ENCODE measurements at regions not wholly inside any gene's neighbourhood (a gene's known extent, or its start where the extent isn't known, plus 50 kb on each side); places are given as distances from the start of the nearest gene placed in this dataset.
"Not testable (repeated sequence)": the region's sequence is repeated elsewhere in the genome, so short reads cannot be mapped to it uniquely, and the experiment has no call there.

DNA sequence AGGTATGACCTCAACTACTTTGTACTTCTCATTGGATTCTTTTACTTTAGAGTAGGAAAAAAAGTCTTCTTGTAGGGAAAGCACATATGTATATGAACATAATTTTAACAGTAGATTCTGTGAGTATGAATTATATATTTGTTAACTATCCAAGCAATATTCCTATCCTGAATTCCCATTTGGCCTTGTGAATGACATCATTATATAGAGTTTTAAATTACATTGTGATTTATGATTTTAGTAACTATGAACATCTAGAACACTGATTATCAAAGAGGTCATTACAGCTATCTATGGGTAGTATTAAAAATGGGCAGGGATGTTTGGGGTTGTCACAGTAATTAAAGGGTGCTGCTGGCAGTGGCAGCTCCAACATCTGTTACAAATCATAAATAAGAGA lies 163.9 kb upstream of the TFAP2D start:
- TF ChIP-seq, protein P1, sequence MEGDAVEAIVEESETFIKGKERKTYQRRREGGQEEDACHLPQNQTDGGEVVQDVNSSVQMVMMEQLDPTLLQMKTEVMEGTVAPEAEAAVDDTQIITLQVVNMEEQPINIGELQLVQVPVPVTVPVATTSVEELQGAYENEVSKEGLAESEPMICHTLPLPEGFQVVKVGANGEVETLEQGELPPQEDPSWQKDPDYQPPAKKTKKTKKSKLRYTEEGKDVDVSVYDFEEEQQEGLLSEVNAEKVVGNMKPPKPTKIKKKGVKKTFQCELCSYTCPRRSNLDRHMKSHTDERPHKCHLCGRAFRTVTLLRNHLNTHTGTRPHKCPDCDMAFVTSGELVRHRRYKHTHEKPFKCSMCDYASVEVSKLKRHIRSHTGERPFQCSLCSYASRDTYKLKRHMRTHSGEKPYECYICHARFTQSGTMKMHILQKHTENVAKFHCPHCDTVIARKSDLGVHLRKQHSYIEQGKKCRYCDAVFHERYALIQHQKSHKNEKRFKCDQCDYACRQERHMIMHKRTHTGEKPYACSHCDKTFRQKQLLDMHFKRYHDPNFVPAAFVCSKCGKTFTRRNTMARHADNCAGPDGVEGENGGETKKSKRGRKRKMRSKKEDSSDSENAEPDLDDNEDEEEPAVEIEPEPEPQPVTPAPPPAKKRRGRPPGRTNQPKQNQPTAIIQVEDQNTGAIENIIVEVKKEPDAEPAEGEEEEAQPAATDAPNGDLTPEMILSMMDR (IDR thresholded peaks at IDR 0.05; ENCODE audit: insufficient read depth, low read length, missing control alignments): no peak
- no peak overlapping the region for H3K4me3 ChIP-seq (ENCODE audit: low read depth, low read length)
- DNase-seq (ENCODE audit: low read depth, low spot score): no peak
- CTCF ChIA-PET: no interaction called here
- POLR2A ChIA-PET: no interaction called here

DNA sequence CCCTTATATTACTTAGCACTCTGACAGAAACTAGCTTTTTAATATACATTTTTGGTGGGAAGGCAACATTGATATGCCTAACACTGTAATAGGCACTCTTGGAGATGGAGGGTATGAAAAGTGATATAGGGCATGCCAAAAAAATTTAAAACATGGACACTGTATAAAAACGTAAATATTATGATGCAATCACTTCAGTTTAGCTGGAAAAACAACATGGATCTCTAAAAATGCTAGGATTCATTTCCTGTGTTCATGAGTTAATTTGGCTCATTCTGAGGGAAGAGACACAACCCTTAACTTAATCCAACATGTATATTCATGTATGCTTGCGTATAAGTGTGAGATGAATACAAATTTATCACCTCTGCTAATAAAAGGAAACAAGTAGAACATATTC lies 157.3 kb upstream of the TFAP2D start:
- CTCF ChIA-PET: interaction anchor here (0.7 kb wide), 1 partner anchor 369 kb away, joined by 3 read pairs; no protein-coding TSS in a partner anchor
- no peak overlapping the region for H3K4me3 ChIP-seq (ENCODE audit: low read depth, low read length)
- no peak for DNase-seq (ENCODE audit: low read depth, low spot score)
- TF ChIP-seq, protein P1 (IDR thresholded peaks at IDR 0.05; ENCODE audit: insufficient read depth, low read length, missing control alignments): no peak
- POLR2A ChIA-PET: no interaction called here

DNA sequence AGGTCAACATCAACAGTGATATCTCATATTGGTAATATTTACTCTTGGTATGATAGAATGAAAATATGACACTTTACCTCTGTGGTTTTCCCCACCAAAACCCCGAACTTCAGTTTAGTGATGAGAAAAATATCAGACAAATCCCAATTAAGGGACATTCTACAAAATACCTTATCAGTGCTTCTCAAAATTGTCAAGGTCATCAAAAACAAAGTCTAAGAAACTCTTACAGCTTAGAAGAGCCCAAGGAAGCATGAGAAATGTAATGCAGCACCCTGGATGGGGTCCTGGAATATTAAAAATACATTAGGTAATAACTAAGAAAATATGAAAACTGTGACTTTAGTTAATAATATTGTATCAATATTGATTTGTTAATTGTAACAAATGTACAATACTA lies 148.3 kb upstream of the TFAP2D start:
- POLR2A ChIA-PET: no interaction called here

DNA sequence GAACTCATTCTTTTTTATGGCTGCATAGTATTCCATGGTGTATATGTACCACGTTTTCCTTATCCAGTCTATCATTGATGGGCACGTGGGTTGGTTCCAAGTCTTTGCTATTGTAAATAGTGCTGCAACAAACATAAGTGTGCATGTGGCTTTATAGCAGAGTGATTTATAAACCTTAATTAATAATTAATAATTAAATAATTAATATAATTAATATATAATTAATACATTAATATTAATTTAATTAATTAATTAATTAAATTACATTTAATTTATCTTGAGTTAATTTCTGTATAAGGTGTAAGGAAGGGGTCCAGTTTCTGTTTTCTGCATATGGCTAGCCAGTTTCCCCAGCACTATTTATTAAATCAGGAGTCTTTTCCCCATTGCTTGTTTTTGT lies 142.1 kb upstream of the TFAP2D start:
- POLR2A ChIA-PET; CTCF ChIA-PET; H3K4me3 ChIP-seq (ENCODE audit: low read depth, low read length); DNase-seq (ENCODE audit: low read depth, low spot score): not testable (repeated sequence)

More for the DNA sequence above, 148.3 kb upstream of the TFAP2D start:
- CTCF ChIA-PET: no interaction called here
- no peak for DNase-seq (ENCODE audit: low read depth, low spot score)
- TF ChIP-seq, protein P1 (IDR thresholded peaks at IDR 0.05; ENCODE audit: insufficient read depth, low read length, missing control alignments): no peak
- H3K4me3 ChIP-seq (ENCODE audit: low read depth, low read length): no peak overlapping the region

DNA sequence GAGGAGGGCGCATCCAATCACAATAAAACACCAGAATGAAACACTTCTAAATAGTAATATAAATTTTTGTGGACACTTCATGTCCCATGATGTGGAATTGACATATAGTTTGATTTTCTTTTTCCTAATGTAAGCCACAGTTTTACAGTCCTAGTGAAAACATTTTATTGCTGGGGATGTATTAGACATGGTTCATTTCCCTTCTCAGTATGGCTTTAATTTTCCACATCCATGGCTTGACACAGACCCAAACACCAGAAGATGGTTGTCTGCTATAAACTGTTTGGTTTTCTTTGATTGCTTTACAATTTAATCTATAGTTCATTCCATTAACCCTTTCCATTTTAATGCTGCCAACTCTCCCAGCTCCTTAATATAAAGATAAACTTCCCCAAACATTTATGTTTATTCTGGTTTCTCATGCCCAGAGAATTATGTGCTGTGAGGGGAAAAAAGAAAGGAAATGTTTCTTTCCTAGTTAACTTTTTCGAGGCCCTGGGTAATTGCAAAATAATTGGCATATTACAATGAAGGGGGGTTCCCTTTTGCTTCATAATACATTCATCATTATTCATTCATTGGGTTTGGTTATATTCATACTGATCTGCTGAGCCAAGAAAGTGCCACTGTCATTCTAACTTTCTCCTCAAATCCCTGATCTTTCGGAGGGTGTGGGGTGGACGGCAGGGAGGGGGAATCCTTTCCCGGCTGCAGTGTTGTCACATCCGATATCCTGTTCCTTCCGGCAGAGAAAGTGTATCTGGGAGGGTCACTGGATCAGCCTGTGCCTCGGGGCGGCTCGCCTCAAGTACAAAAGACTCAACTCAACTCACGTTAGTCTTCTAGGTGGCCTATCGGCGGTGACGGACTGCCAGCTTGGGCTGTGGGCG lies 127.6 kb upstream of the TFAP2D start:
- no peak for DNase-seq (ENCODE audit: low read depth, low spot score)
- POLR2A ChIA-PET: no interaction called here
- CTCF ChIA-PET: no interaction called here
- TF ChIP-seq, protein P1 (IDR thresholded peaks at IDR 0.05; ENCODE audit: insufficient read depth, low read length, missing control alignments): no peak
- H3K4me3 ChIP-seq (ENCODE audit: low read depth, low read length): no peak overlapping the region

DNA sequence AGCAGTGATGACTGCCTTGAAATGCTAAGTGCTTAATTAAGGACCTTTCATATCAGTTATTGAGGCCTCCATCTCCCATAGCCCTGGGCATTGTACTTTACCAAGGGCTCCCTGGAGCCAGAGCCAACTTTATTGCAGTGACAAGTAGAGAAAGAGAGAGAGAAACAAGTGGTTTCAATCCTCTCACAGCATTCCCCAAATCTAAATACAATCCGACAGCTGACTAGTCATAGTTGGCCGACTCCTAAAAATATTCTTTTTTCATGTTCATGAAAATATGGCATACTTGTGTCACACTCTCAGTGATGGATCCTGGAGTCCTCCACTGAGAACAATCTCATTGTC lies 127.0 kb upstream of the TFAP2D start:
- ChIA-PET CTCF (no interaction called here), POLR2A (no interaction called here)
- DNase-seq (ENCODE audit: low read depth, low spot score): no peak
- TF ChIP-seq, protein P1 (IDR thresholded peaks at IDR 0.05; ENCODE audit: insufficient read depth, low read length, missing control alignments): no peak
- no peak overlapping the region for H3K4me3 ChIP-seq (ENCODE audit: low read depth, low read length)
